ENCODE measurements at regions not wholly inside any gene's neighbourhood (a gene's known extent, or its start where the extent isn't known, plus 50 kb on each side); places are given as distances from the start of the nearest gene placed in this dataset.

GRCh38 chr22:34709641-34710040 is 356.3 kb upstream of the ISX start:
- TF ChIP-seq POLR2A (IDR thresholded peaks at IDR 0.05; ENCODE audit: low read length): no peak
- no peak for TF ChIP-seq GATA1 (IDR thresholded peaks at IDR 0.05; ENCODE audit: low read depth, low read length)

Measured in erythroblast (primary cell).